SIG-M5 (cell line): ENCODE measurements at regions not wholly inside any gene's neighbourhood (a gene's known extent, or its start where the extent isn't known, plus 50 kb on each side); places are given as distances from the start of the nearest gene placed in this dataset.

Experiments
- DNase-seq: peaks from one replicate; lab custom pipeline; 2025; lab: John Stamatoyannopoulos, UW

DNA sequence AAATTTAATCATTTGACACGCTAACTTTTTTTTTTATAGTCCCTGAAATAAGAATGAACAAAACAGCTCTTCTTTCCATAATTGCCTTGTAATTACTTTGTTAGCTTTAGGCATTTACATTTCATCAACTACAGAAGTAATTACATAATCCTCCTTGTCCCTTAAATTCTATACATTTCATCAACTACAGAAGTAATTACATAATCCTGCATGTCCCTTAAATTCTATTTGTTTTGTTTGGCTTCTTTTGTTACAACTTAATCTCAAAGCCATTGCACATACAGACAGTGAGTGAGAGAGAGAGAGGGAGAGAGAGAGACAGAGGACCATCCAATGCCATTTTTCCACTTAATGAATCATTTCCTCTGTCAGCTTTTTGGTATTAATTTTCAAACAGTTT is 873.2 kb downstream of the METTL15 start:
- DNase-seq = no peak

DNA sequence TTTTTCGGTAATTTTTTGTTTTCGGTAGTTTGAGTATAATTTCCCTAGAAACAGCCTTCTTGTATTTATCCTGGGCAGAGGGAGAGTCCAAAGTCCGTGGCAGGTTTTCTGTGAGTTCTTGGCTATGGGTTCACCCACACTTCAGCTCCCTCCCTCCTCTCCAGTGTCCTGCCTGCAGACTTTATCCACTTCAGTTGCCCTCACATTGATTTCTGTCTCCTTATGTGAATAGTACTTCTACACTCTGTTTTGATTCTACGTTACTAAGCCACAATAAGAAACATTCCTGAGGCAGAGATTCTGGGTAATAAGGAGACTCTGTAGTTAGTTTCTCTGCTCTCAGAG is 868.6 kb downstream of the METTL15 start:
- DNase-seq = no peak

- no peak for DNase-seq
Observed at GRCh38 chr11:28976012-28976800, 868.0 kb downstream of the METTL15 start.

- no peak for DNase-seq
Observed at GRCh38 chr11:28969832-28970231, 861.6 kb downstream of the METTL15 start.

GRCh38 chr11:28966951-28967350 is 858.8 kb downstream of the METTL15 start:
- DNase-seq = no peak

- no peak for DNase-seq
Observed at GRCh38 chr11:28965819-28966218, 857.6 kb downstream of the METTL15 start.

GRCh38 chr11:28964811-28965210 is 856.6 kb downstream of the METTL15 start:
- DNase-seq = no peak

DNA sequence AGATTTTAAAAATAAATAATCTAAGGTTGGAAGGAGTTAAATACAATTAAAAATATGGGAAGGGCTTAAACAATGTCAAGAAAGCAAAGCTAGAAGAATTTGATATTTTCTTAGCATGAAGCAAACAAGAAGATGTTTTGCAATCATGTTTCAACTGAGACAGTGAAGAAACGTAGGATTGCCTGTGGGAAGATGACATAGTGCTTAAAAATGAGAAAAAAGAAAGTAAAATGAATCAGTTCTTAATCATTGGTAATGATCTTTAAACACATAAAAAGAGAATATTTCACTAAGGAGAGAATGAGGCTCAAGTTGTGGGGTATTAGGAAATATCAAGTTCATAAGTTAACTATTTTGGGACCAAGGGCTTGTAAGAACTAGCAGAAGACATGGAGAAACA is 855.0 kb downstream of the METTL15 start:
- no peak for DNase-seq

DNA sequence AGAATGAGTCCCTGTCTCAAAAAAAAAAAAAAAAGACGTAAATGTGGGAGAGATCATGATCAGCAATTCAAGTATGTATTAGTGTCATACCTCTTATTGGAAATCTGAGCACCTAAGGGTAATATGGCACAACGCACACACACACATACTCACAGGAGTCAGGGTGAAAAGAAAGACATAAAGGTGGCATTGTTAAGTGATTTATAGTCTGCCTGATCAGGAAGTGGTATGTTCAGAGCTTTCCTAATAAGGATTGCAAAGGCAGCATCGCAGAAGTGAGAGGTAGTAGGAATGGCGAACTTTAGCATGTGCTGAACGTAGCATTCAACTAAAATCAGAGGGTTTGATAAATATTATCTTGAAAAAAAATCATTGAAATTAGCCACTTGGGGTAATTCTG is 854.3 kb downstream of the METTL15 start:
- DNase-seq = no peak

DNA sequence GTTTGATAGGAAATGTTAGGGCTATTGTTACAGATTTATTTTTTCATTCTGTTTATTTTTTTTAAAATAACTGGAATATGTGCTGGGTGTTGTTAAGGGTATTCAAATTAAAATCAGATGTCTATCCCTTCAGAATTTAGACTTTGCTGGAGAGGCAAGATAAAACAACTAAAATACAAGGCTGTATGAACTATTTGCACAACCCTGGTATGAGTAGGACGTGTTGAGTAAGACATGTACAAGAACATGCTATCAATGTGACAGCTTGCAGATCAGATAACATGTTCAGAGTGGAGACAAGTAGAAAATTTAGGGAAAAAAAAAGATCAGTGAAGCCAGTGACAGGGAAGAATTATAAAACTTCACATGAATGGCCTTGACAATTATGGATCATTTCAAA is 853.5 kb downstream of the METTL15 start:
- no peak for DNase-seq

DNA sequence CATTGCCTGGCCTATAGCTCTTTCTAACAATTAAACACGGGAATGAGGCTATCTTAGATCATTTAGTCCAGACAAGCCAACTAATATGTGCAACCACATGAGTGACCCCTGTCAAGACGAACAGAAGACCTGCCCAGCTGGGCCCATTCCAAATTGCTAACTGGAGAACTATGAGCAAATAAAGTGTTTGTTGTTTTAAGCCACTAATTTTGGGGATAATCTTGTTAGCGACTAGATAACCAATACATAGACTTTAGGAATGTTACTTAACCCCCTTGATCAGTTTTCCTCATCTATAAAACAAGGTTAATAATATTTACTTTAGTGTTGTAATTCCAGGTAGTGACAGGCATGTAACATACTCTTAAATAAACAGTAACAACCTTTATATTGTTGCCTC is 848.3 kb downstream of the METTL15 start:
- no peak for DNase-seq

- DNase-seq = no peak
Observed at GRCh38 chr11:28951191-28951590, 843.0 kb downstream of the METTL15 start.

GRCh38 chr11:28939381-28939780 is 831.2 kb downstream of the METTL15 start:
- no peak for DNase-seq

DNA sequence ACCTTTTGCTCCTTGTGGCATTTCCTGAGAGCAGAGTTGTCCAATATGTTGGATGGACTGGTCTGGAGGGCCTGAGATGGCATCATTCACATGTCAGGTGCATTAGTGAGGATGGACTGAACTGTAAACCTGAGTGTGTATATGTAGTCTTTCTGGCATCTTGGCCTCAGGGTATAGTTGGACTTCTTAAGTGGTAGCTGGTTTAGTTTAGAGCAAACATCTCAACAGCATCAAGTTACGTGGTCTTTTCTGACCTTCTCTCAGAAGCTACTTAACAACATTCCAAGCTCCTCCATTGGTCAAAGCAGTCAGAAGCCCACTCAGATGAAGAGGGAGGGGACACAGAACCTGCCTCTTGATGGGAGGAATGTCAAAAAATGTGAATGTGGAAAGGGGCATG is 829.9 kb downstream of the METTL15 start:
- no peak for DNase-seq

DNA sequence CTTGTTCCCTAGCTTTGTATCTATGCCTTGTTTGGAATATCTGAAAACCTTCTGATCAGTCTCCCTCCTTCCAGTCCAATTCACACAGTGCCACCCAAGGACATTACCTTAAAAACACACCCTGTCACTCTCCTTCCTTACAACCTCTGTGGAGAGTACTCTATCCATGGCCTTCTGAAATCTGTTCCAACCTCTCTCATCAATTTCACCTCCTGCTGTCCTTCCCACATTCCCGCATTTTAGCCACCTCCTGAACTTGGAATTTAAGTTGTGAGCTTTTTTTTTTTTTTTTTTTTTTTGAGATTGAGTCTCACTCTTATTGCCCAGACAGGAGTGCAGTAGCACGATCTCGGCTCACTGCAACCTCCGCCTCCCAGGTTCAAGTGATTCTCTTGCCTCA is 824.8 kb downstream of the METTL15 start:
- DNase-seq = no peak

- DNase-seq = no peak
Observed at GRCh38 chr11:28924004-28924403, 815.8 kb downstream of the METTL15 start.

DNA sequence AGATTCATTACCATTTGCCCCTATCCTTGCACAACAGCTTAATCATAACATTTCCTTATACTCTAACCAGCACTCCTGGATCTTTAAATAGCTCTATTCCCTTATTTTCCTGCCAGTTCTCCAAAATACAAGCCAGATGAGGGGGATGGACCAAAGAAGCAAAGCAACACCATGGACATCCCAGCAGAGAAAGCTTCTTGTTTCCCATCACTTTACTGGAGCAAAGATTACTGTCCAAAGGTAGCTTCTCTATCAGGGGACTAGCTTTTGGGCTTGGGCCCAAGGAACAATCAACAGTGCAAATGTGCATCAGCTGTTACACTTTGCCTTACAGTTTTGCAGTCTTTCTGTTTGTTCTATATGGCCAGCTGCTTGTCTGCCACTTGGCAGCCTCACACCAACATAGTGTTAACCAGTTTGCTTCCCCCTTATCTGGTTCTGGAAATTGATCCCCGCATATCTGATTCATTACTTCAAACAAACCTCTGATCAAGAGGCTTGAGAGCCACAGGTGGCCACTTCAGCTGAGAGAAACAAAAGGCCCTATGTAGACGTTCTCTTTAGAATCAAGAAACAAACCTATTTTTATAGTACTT is 814.3 kb downstream of the METTL15 start:
- DNase-seq = no peak

DNA sequence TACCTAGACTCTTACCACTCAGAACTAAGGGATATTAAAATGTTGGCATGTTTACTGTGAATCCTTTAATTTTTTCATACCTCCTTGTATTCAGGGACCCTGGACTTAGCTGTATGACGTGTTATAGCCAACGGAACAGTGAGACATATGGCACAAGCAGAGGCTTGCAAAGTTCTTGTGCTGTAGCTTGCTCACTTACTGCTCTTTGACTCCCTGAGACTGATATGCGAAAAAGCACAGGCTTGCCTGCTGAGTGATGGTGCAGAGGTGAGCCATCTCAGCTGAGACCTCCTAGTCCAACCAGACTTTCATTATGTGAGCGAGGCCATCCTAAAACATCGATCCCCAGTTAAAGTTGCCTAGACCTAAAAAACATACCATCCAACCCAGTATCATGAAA is 811.0 kb downstream of the METTL15 start:
- no peak for DNase-seq

DNA sequence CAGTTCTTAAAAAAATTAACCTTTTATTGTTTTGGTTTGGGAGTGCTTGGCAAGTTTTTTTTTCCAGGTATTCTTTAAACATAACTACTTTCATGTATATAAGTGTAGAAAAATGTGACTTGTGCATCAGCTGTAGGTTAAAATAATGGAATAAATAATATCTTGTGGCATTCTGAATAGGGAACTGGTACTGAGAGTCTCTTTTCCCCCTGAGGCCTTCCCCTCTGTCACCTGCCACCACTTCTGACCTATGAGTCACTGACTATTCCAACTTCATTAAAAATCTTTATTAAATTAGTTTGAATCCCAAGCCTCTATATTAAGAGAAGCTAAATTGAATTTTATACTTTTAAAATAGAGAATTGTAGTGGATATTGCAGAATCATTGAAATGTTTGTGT is 805.7 kb downstream of the METTL15 start:
- no peak for DNase-seq

DNA sequence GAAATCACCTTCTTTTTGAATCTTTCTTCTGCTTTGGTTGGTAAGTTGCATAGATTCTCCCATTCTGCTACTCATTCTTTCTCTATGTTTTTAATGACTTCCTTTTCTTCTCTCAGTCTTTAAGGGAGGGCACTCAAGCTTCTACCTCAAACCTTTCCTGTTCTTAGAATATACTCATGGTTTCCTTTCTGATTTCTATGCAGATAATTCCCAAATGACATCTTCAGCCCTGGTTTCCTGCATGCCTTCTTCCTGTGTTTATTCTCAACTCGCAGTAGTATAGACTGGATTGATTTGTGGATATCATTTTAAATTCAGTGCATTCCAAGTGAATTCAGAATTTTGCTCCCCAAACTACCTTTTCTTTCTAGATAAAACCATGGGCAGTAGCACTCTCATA is 803.6 kb downstream of the METTL15 start:
- no peak for DNase-seq

DNA sequence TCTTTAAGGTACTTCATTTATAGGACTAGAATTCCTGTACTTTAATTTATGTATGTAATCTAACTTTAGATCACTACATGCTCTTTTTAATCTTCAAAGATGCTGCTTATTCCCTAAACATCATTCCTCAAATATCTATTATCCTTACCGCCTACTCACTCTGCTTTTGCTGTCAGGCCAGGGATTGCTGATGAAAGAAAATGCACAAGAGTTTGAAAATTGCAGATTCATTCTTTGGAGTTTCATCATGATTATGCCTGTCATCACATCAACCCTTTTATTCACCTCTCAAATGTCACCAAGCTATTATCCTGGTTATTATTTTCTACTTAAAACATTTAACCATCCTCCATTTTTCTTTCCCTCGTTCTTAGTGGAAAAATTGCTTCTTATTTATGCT is 802.7 kb downstream of the METTL15 start:
- DNase-seq = no peak

DNA sequence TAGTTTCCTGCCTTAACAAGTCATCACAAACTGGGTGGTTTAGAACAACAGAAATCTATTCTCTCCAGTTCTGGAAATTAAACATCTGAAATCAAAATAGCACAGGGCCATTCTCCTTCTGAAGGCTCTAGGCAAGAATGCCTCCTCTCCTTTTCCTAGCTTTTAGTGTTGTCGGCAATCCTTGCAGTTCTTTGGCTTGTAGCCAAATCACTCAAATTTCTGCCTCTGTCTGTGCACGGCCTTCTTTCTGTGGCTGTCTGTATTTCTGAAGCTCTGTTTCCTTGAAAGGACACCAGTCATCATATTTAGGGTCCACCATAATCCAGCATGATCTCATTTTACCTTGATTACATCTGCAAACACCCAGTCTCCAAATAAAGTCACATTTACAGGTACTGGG is 795.5 kb downstream of the METTL15 start:
- DNase-seq = no peak

DNA sequence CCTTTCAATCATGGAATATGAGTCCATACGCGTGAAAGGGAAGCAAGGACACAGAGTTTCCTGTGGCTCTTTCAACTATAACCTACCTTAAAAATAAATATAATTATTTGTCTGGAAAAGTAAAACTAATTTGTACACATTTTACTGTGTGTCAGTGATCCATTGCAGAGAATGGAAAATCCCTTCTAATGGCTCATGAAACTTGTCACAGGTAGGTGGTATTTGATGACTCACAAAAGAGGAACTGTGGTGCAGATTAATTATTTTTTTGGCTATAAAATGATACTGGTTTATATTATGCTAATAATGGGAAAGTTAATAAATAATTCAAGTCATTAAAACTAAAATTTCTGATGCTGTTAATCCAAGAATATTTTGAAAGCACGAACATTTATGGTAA is 792.2 kb downstream of the METTL15 start:
- no peak for DNase-seq

- no peak for DNase-seq
Observed at GRCh38 chr11:28899706-28900105, 791.5 kb downstream of the METTL15 start.
